Calu3 (cell line): ENCODE measurements at regions not wholly inside any gene's neighbourhood (a gene's known extent, or its start where the extent isn't known, plus 50 kb on each side); places are given as distances from the start of the nearest gene placed in this dataset.

Experiments
- BruUV-seq: library from RNA; stranded (reverse); fragments of 400-500 nt; replicated peaks from 2 replicates; lab custom pipeline; 2021; lab: Mats Ljungman, UMichigan
- CTCF ChIA-PET: fragments of 300-600 bp; sonication (Branson Sonifier 250); formaldehyde crosslinking; loops from one replicate; lab custom pipeline; 2022; ENCODE audit warnings: antibody characterized with exemption; lab: Charles Lee
- DNase-seq: peaks from one replicate; pipeline ENCODE4 v3.0.0; 2022
- H3K27ac Mint-ChIP-seq: one replicate; pipeline ENCODE4 v1.8.0; 2022; ENCODE audit warnings: mixed read lengths; ENCODE audit not compliant: unreplicated experiment
- H3K27me3 Mint-ChIP-seq: one replicate; pipeline ENCODE4 v1.8.0; 2022; ENCODE audit warnings: mixed read lengths; ENCODE audit not compliant: unreplicated experiment
- H3K36me3 Mint-ChIP-seq: one replicate; pipeline ENCODE4 v1.8.0; 2022; ENCODE audit warnings: mild to moderate bottlenecking, moderate library complexity, mixed read lengths; ENCODE audit not compliant: insufficient read depth, unreplicated experiment
- H3K4me1 Mint-ChIP-seq: one replicate; pipeline ENCODE4 v1.8.0; 2022; ENCODE audit warnings: mild to moderate bottlenecking, low read depth, mixed read lengths; ENCODE audit not compliant: unreplicated experiment
- H3K4me3 Mint-ChIP-seq: one replicate; pipeline ENCODE4 v1.8.0; 2022; ENCODE audit warnings: mild to moderate bottlenecking, low read depth, moderate library complexity, mixed read lengths; ENCODE audit not compliant: unreplicated experiment
- H3K9me3 Mint-ChIP-seq: one replicate; pipeline ENCODE4 v1.8.0; 2022; ENCODE audit warnings: low read depth, mixed read lengths; ENCODE audit not compliant: unreplicated experiment
- intact Hi-C: fragments of 100-400 bp; cut with micrococcal nuclease; formaldehyde crosslinking; loops from one replicate; pipeline ENCODE4 v1.10.0; 2022; ENCODE audit not compliant: unreplicated experiment
- TF ChIP-seq, protein P1 (sequence below): fragments of 200-600 bp; IDR thresholded peaks from one replicate; pipeline ENCODE4 v1.8.0; 2022; ENCODE audit warnings: antibody characterized with exemption; ENCODE audit not compliant: unreplicated experiment

DNA sequence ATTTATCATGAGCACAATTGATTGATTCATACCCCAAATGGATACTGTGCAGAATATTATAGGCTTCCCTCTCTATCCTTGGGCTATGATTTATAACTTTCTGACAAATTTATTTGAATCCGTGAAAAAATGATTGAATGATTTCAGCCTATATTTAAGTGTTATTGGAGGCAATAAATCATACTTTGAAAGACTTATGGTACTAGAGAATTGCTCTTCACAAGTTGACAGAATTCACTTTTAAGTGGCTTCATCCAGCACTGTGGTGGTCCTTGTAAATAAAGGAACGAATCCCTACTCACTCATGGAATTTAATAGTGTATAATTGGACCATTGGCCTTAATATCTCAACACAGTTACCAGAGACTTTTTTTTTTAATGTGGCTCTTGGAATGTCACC lies 174.8 kb upstream of the TLL1 start:
- TF ChIP-seq, protein P1, sequence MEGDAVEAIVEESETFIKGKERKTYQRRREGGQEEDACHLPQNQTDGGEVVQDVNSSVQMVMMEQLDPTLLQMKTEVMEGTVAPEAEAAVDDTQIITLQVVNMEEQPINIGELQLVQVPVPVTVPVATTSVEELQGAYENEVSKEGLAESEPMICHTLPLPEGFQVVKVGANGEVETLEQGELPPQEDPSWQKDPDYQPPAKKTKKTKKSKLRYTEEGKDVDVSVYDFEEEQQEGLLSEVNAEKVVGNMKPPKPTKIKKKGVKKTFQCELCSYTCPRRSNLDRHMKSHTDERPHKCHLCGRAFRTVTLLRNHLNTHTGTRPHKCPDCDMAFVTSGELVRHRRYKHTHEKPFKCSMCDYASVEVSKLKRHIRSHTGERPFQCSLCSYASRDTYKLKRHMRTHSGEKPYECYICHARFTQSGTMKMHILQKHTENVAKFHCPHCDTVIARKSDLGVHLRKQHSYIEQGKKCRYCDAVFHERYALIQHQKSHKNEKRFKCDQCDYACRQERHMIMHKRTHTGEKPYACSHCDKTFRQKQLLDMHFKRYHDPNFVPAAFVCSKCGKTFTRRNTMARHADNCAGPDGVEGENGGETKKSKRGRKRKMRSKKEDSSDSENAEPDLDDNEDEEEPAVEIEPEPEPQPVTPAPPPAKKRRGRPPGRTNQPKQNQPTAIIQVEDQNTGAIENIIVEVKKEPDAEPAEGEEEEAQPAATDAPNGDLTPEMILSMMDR, result no peak
- Mint-ChIP-seq H3K36me3 (no peaks in the 10 kb centered on the region), H3K27ac (no peak overlapping the region), H3K9me3 (no peaks in the 10 kb centered on the region), H3K4me1 (no peaks in the 10 kb centered on the region), H3K27me3 (no peaks in the 10 kb centered on the region), H3K4me3 (no peak overlapping the region)
- intact Hi-C loops, result no loop called here
- CTCF ChIA-PET, result no interaction called here
- no peak for DNase-seq
- BruUV-seq, result no TSS peak

DNA sequence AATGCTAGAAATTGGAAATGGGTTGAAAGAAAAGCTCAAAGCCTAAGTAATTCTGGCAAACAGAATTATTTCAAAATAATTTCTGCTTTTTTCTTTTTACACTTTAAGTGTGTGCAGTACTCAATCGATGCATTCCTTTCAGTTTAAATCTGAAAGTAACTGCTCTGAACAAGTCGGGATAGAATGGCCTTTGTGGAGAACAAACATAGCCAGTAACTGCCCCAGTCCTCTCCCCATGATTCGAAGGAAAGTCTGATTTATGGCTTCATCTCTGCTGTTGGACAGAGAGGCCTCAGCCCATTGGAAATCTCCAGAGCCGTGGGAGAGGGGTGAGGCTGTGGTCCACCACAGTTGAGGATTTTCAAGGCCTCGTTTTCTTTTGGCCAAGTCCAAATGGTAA lies 174.0 kb upstream of the TLL1 start:
- CTCF ChIA-PET, result no interaction called here
- Mint-ChIP-seq H3K36me3 (no peaks in the 10 kb centered on the region), H3K27me3 (no peaks in the 10 kb centered on the region), H3K4me1 (no peaks in the 10 kb centered on the region), H3K9me3 (no peaks in the 10 kb centered on the region), H3K27ac (no peak overlapping the region), H3K4me3 (no peak overlapping the region)
- DNase-seq, result no peak
- intact Hi-C loops, result no loop called here
- TF ChIP-seq, protein P1, result no peak
- BruUV-seq, result no TSS peak

DNA sequence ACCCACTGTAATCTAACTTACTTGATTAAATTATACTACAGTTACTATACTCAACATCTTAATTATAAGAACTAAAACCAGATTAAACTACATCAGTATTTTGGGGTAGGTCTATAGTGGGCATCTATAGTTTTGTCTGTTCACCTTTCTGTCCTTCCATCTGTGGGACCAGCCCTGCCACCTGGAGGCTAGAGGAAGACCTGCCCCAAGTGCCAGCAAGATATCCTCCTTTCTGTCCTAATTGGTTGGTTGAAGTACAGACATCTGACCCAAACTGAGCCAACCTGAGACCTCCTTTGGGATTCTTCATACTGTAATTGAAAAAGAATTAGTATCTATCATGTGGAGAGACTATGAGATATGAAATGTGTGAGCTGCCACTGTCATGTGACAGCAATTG lies 172.2 kb upstream of the TLL1 start:
- intact Hi-C loops, result loop anchor here (5.0 kb wide), 1 partner anchor 164 kb away; no protein-coding TSS in a partner anchor
- H3K9me3 Mint-ChIP-seq, result no peaks in the 10 kb centered on the region
- TF ChIP-seq, protein P1, result no peak
- H3K4me1 Mint-ChIP-seq, result no peaks in the 10 kb centered on the region
- no peaks in the 10 kb centered on the region for H3K36me3 Mint-ChIP-seq
- no peak overlapping the region for H3K4me3 Mint-ChIP-seq
- H3K27me3 Mint-ChIP-seq, result no peaks in the 10 kb centered on the region
- CTCF ChIA-PET, result no interaction called here
- no TSS peak for BruUV-seq
- no peak overlapping the region for H3K27ac Mint-ChIP-seq
- DNase-seq, result no peak

DNA sequence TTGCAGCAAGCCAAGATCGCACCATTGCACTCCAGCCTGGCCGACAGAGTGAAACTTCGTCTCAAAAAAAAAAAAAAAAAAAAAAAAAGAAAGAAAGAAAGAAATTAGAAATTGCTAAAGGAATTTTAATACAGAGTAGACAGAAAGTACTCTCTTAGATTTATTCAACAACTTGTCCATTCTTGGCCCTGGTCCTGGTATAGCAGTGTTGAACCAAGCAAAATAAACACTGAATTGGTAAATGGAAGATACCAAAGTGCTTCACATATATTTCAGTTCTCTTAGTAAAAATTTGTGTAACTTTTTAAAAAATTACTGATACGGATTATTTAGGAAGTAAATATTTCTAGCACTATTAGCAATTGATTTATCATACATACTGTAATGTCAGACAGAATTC lies 165.9 kb upstream of the TLL1 start:
- Mint-ChIP-seq H3K4me3 (no peak overlapping the region), H3K4me1 (peaks cover 17% of the 10 kb centered on the region), H3K27me3 (no peaks in the 10 kb centered on the region), H3K36me3 (no peaks in the 10 kb centered on the region), H3K9me3 (no peaks in the 10 kb centered on the region), H3K27ac (no peak overlapping the region)
- CTCF ChIA-PET, result no interaction called here
- TF ChIP-seq, protein P1, result no peak
- intact Hi-C loops, result no loop called here
- no TSS peak for BruUV-seq
- DNase-seq, result no peak
